ENCODE measurements at regions not wholly inside any gene's neighbourhood (a gene's known extent, or its start where the extent isn't known, plus 50 kb on each side); places are given as distances from the start of the nearest gene placed in this dataset.

DNA sequence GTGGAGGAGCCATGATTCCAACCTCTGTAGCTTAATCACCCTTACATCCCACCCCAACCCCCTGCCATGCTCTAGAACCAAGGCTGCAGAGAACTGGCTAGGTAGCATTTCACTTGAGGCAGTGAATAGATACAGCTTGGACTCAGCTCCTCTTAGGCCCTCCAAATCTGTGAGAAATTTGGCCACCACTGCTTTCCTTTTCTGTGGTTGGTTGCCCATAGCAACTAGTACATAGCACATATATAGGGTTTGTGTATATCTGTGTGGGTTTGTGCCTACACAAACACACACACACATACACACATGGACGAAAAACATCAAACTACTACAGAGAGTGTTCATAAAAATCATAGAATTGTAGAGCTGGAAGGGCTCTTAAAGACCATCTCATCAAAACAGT is 52.0 kb upstream of the CCDC160 start:
- DNase-seq (ENCODE audit: low read depth in 2 of 2): no peak
- Histone ChIP-seq H3K4me3 (replicated peaks in 1 of 4; ENCODE audit: control extremely low read depth in 1 of 4, insufficient read depth in 1 of 4, low read depth in 3 of 4, low read length in 4 of 4) (no peak overlapping the region), H3K4me2 (ENCODE audit: extremely low read depth, insufficient read depth, low read length) (no peak overlapping the region), H3K27me3 (ENCODE audit: control insufficient read depth, insufficient read depth, low read length) (no peaks in the 10 kb centered on the region), H4K20me1 (ENCODE audit: control insufficient read depth, extremely low read depth, insufficient read depth, low read length) (no peaks in the 10 kb centered on the region), H3K9me3 (ENCODE audit: control insufficient read depth, insufficient read depth, low read depth, low read length) (no peaks in the 10 kb centered on the region), H3K27ac (ENCODE audit: insufficient read depth, low read length) (no peak overlapping the region), H2AFZ (ENCODE audit: low read length) (no peak overlapping the region), H3K4me1 (ENCODE audit: control insufficient read depth, extremely low read depth, insufficient read depth, low read length) (no peaks in the 10 kb centered on the region), H3K36me3 (ENCODE audit: control insufficient read depth, insufficient read depth, low read length) (no peaks in the 10 kb centered on the region), H3K79me2 (ENCODE audit: control insufficient read depth, insufficient read depth, low read length) (no peaks in the 10 kb centered on the region), H3K9ac (ENCODE audit: insufficient read depth, low read length) (no peak overlapping the region)
- TF ChIP-seq, protein P1, sequence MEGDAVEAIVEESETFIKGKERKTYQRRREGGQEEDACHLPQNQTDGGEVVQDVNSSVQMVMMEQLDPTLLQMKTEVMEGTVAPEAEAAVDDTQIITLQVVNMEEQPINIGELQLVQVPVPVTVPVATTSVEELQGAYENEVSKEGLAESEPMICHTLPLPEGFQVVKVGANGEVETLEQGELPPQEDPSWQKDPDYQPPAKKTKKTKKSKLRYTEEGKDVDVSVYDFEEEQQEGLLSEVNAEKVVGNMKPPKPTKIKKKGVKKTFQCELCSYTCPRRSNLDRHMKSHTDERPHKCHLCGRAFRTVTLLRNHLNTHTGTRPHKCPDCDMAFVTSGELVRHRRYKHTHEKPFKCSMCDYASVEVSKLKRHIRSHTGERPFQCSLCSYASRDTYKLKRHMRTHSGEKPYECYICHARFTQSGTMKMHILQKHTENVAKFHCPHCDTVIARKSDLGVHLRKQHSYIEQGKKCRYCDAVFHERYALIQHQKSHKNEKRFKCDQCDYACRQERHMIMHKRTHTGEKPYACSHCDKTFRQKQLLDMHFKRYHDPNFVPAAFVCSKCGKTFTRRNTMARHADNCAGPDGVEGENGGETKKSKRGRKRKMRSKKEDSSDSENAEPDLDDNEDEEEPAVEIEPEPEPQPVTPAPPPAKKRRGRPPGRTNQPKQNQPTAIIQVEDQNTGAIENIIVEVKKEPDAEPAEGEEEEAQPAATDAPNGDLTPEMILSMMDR (conservative IDR thresholded peaks at IDR 0.05 in 1 of 2, IDR thresholded peaks at IDR 0.05 in 1 of 2; ENCODE audit: low read depth in 1 of 2, low read length in 2 of 2): no peak
- no peak for TF ChIP-seq EZH2 (IDR thresholded peaks at IDR 0.05; ENCODE audit: low read length, missing control alignments)

DNA sequence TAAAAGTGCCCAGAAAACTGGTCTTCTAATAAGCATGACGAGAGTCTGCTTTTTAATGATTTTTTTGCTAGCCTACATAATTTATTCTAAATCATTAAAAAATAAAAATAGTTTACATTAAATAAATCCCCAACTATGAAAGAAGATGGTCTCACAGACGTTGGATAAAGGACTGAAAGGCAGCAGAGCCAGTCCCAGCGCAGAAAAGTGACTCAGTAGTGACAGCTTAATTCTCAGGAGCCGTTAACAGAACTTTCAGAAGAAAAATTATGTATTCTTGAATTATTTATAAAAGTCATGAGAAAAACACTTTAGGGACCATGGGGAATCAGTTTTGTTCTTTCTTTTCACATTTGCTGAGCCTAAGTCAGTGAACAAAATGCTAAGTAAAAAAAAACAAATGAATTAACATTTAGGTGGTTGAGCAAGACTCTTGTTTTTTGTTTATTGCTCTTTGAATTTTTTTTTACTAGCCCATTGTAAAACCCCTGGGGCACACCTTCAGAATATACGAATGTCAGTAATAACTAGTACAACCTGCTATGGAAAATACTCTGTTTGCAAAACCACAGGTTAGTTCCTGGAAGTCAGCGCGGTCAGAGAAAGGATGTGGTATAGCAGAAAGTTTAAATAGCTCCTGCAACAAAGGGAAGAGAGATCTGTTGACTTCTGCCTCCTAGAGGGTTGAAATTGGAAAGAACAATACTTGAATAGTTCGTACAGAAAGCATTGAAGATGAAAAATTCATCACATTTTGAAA is 50.4 kb upstream of the CCDC160 start:
- no peak for DNase-seq (ENCODE audit: low read depth in 2 of 2)
- Histone ChIP-seq H3K4me1 (ENCODE audit: control insufficient read depth, extremely low read depth, insufficient read depth, low read length) (no peaks in the 10 kb centered on the region), H3K9me3 (ENCODE audit: control insufficient read depth, insufficient read depth, low read depth, low read length) (no peaks in the 10 kb centered on the region), H3K27me3 (ENCODE audit: control insufficient read depth, insufficient read depth, low read length) (no peaks in the 10 kb centered on the region), H3K9ac (ENCODE audit: insufficient read depth, low read length) (no peak overlapping the region), H3K36me3 (ENCODE audit: control insufficient read depth, insufficient read depth, low read length) (no peaks in the 10 kb centered on the region), H3K79me2 (ENCODE audit: control insufficient read depth, insufficient read depth, low read length) (no peaks in the 10 kb centered on the region), H3K4me3 (replicated peaks in 1 of 4; ENCODE audit: control extremely low read depth in 1 of 4, insufficient read depth in 1 of 4, low read depth in 3 of 4, low read length in 4 of 4) (no peak overlapping the region), H4K20me1 (ENCODE audit: control insufficient read depth, extremely low read depth, insufficient read depth, low read length) (no peaks in the 10 kb centered on the region), H3K27ac (ENCODE audit: insufficient read depth, low read length) (no peak overlapping the region), H2AFZ (ENCODE audit: low read length) (no peak overlapping the region), H3K4me2 (ENCODE audit: extremely low read depth, insufficient read depth, low read length) (no peak overlapping the region)
- TF ChIP-seq EZH2 (IDR thresholded peaks at IDR 0.05; ENCODE audit: low read length, missing control alignments): no peak
- TF ChIP-seq, protein P1 (conservative IDR thresholded peaks at IDR 0.05 in 1 of 2, IDR thresholded peaks at IDR 0.05 in 1 of 2; ENCODE audit: low read depth in 1 of 2, low read length in 2 of 2): no peak

All from fibroblast of lung (primary cell).